ENCODE measurements at regions not wholly inside any gene's neighbourhood (a gene's known extent, or its start where the extent isn't known, plus 50 kb on each side); places are given as distances from the start of the nearest gene placed in this dataset.

GRCh38 chr1:72606216-72606810, 324.0 kb upstream of the NEGR1 start:
- DNase-seq (ENCODE audit: low spot score), result no peak
- Mint-ChIP-seq H3K27me3 (ENCODE audit: low read depth) (no peaks in the 10 kb centered on the region), H3K9me3 (no peaks in the 10 kb centered on the region), H3K36me3 (ENCODE audit: low read depth) (no peaks in the 10 kb centered on the region), H3K4me3 (no peak overlapping the region), H3K27ac (no peak overlapping the region), H3K4me1 (ENCODE audit: low read depth) (no peaks in the 10 kb centered on the region)

GRCh38 chr1:72601035-72601674, 318.8 kb upstream of the NEGR1 start:
- no peak overlapping the region for H3K4me3 Mint-ChIP-seq
- H3K27ac Mint-ChIP-seq, result no peak overlapping the region
- H3K27me3 Mint-ChIP-seq (ENCODE audit: low read depth), result no peaks in the 10 kb centered on the region
- H3K36me3 Mint-ChIP-seq (ENCODE audit: low read depth), result no peaks in the 10 kb centered on the region
- H3K4me1 Mint-ChIP-seq (ENCODE audit: low read depth), result no peaks in the 10 kb centered on the region
- DNase-seq (ENCODE audit: low spot score), result no peak
- H3K9me3 Mint-ChIP-seq, result no peaks in the 10 kb centered on the region

GRCh38 chr1:72586023-72586685, 303.8 kb upstream of the NEGR1 start:
- Mint-ChIP-seq H3K9me3 (no peaks in the 10 kb centered on the region), H3K27me3 (ENCODE audit: low read depth) (no peaks in the 10 kb centered on the region), H3K4me3 (no peak overlapping the region), H3K27ac (no peak overlapping the region), H3K36me3 (ENCODE audit: low read depth) (no peaks in the 10 kb centered on the region), H3K4me1 (ENCODE audit: low read depth) (no peaks in the 10 kb centered on the region)
- no peak for DNase-seq (ENCODE audit: low spot score)

GRCh38 chr1:72579629-72580028, 297.3 kb upstream of the NEGR1 start:
- H3K27ac Mint-ChIP-seq, result no peak overlapping the region
- H3K4me3 Mint-ChIP-seq, result no peak overlapping the region
- DNase-seq (ENCODE audit: low spot score), result no peak
- H3K4me1 Mint-ChIP-seq (ENCODE audit: low read depth), result no peaks in the 10 kb centered on the region
- no peaks in the 10 kb centered on the region for H3K36me3 Mint-ChIP-seq (ENCODE audit: low read depth)
- H3K9me3 Mint-ChIP-seq, result no peaks in the 10 kb centered on the region
- H3K27me3 Mint-ChIP-seq (ENCODE audit: low read depth), result no peaks in the 10 kb centered on the region

GRCh38 chr1:72570815-72571214, 288.5 kb upstream of the NEGR1 start:
- no peaks in the 10 kb centered on the region for H3K4me1 Mint-ChIP-seq (ENCODE audit: low read depth)
- no peaks in the 10 kb centered on the region for H3K27me3 Mint-ChIP-seq (ENCODE audit: low read depth)

GRCh38 chr1:72568113-72568512, 285.8 kb upstream of the NEGR1 start:
- Mint-ChIP-seq H3K4me1 (ENCODE audit: low read depth) (no peaks in the 10 kb centered on the region), H3K9me3 (no peaks in the 10 kb centered on the region), H3K27ac (no peak overlapping the region), H3K4me3 (no peak overlapping the region), H3K27me3 (ENCODE audit: low read depth) (no peaks in the 10 kb centered on the region), H3K36me3 (ENCODE audit: low read depth) (no peaks in the 10 kb centered on the region)
- no peak for DNase-seq (ENCODE audit: low spot score)

More at GRCh38 chr1:72570815-72571214, 288.5 kb upstream of the NEGR1 start:
- H3K4me3 Mint-ChIP-seq, result no peak overlapping the region
- H3K36me3 Mint-ChIP-seq (ENCODE audit: low read depth), result no peaks in the 10 kb centered on the region
- H3K27ac Mint-ChIP-seq, result no peak overlapping the region
- DNase-seq (ENCODE audit: low spot score), result no peak
- no peaks in the 10 kb centered on the region for H3K9me3 Mint-ChIP-seq

DNA sequence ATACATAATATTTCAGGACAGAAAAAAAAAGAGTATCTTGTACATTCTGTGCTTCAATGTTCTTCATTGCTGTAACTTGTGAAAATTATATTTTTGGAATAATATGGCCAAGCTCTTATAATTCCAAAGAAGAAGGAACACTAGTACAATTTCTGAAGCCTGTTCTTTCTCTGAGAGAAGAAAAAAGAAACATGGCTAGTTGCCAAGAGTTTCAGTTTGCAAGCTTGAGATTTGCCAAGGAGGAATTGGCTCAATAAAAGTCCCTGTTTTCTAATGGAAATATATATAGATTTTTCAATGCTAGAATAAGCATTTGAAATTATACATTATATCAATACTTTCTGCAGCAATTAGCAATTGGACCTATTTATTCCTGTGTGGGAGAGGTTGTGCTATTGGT, 285.2 kb upstream of the NEGR1 start:
- Mint-ChIP-seq H3K4me1 (ENCODE audit: low read depth) (no peaks in the 10 kb centered on the region), H3K27me3 (ENCODE audit: low read depth) (no peaks in the 10 kb centered on the region), H3K36me3 (ENCODE audit: low read depth) (no peaks in the 10 kb centered on the region), H3K9me3 (no peaks in the 10 kb centered on the region), H3K27ac (no peak overlapping the region), H3K4me3 (no peak overlapping the region)
- no peak for DNase-seq (ENCODE audit: low spot score)

- Mint-ChIP-seq H3K9me3 (no peaks in the 10 kb centered on the region), H3K36me3 (ENCODE audit: low read depth) (no peaks in the 10 kb centered on the region)
Measured at GRCh38 chr1:72564749-72565148, 282.4 kb upstream of the NEGR1 start.

DNA sequence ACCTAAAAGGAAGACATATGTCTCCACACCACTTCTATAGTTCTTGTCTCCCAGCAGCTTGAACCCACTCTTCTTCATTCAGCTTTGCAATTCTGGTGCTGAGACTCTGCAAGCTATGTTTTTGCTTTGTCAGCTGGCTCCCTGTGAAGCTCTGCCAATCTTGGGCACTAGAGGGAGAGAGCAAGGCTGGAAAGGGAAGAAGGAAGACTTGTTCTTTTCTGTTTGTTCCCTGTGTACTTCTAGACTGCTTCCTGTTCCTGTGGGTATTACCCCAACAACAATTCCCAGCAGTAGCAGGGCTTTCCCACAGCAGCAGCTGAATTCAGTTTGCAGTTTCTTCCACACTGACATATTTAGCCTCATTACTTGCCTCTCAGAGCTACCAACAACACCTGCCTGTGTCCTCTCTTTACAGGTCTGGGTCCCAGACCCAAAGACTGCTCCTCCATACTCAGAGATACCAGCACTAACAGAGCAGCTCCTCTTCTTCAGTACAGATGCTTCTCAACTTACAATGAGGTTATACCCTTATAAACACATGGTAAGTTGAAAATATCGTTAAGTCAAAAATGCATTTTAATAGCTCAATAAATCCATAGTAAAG, 275.2 kb upstream of the NEGR1 start:
- H3K36me3 Mint-ChIP-seq (ENCODE audit: low read depth), result no peaks in the 10 kb centered on the region
- no peaks in the 10 kb centered on the region for H3K4me1 Mint-ChIP-seq (ENCODE audit: low read depth)
- H3K9me3 Mint-ChIP-seq, result no peaks in the 10 kb centered on the region
- no peak overlapping the region for H3K27ac Mint-ChIP-seq
- no peak for DNase-seq (ENCODE audit: low spot score)
- H3K27me3 Mint-ChIP-seq (ENCODE audit: low read depth), result no peaks in the 10 kb centered on the region
- H3K4me3 Mint-ChIP-seq, result no peak overlapping the region

More at GRCh38 chr1:72564749-72565148, 282.4 kb upstream of the NEGR1 start:
- H3K4me3 Mint-ChIP-seq, result no peak overlapping the region
- no peak overlapping the region for H3K27ac Mint-ChIP-seq
- no peaks in the 10 kb centered on the region for H3K27me3 Mint-ChIP-seq (ENCODE audit: low read depth)
- H3K4me1 Mint-ChIP-seq (ENCODE audit: low read depth), result no peaks in the 10 kb centered on the region
- no peak for DNase-seq (ENCODE audit: low spot score)

DNA sequence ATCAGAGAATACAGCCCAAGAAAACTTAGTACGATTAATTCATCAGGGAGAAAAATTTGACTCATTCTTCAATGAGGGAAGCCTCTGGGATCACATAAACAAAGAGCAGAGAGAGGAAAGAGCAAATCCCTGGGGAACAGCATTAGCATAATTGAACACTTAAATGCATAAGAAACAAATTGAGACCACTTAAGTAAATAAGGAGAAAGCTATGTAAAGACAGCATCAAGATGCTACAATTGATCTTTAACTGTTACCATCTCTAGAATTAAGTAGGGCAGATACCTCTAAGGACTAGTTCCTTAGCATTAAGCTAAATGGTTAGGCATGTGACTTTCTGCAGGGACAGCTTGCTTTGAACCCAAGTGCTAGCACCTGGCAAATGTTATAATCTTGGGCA, 265.1 kb upstream of the NEGR1 start:
- H3K27ac Mint-ChIP-seq, result no peak overlapping the region
- no peaks in the 10 kb centered on the region for H3K27me3 Mint-ChIP-seq (ENCODE audit: low read depth)
- H3K36me3 Mint-ChIP-seq (ENCODE audit: low read depth), result no peaks in the 10 kb centered on the region
- no peak for DNase-seq (ENCODE audit: low spot score)
- H3K4me3 Mint-ChIP-seq, result no peak overlapping the region
- H3K9me3 Mint-ChIP-seq, result no peaks in the 10 kb centered on the region
- no peaks in the 10 kb centered on the region for H3K4me1 Mint-ChIP-seq (ENCODE audit: low read depth)

DNA sequence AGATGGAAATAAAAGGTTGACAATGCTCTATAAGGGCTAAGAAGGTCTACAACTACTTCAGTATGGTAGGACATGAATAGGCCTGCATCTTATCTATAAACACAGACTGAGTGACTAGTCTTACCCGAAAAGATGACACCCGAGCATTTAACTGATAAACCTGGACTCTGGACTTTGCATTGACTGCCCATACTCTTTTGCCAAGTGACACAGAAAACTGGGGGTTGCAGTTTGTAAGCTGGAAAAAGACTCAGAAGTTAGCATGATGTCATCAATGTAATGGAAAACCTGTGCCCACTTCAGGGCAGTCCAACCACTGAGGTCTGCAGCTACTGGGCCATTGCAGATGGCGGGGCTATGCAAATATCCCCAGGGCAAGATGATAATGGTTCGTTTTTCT, 258.3 kb upstream of the NEGR1 start:
- H3K9me3 Mint-ChIP-seq, result no peaks in the 10 kb centered on the region
- no peak overlapping the region for H3K4me3 Mint-ChIP-seq
- H3K27ac Mint-ChIP-seq, result no peak overlapping the region

GRCh38 chr1:72535470-72535869, 253.1 kb upstream of the NEGR1 start:
- H3K27ac Mint-ChIP-seq, result no peak overlapping the region
- no peak for DNase-seq (ENCODE audit: low spot score)
- H3K36me3 Mint-ChIP-seq (ENCODE audit: low read depth), result no peaks in the 10 kb centered on the region
- H3K27me3 Mint-ChIP-seq (ENCODE audit: low read depth), result no peaks in the 10 kb centered on the region
- H3K4me3 Mint-ChIP-seq, result no peak overlapping the region
- no peaks in the 10 kb centered on the region for H3K9me3 Mint-ChIP-seq
- H3K4me1 Mint-ChIP-seq (ENCODE audit: low read depth), result no peaks in the 10 kb centered on the region

More for the DNA sequence above, 258.3 kb upstream of the NEGR1 start:
- Mint-ChIP-seq H3K4me1 (ENCODE audit: low read depth) (no peaks in the 10 kb centered on the region), H3K36me3 (ENCODE audit: low read depth) (no peaks in the 10 kb centered on the region), H3K27me3 (ENCODE audit: low read depth) (no peaks in the 10 kb centered on the region)
- no peak for DNase-seq (ENCODE audit: low spot score)

- no peak overlapping the region for H3K27ac Mint-ChIP-seq
- DNase-seq (ENCODE audit: low spot score), result no peak
- no peak overlapping the region for H3K4me3 Mint-ChIP-seq
- H3K27me3 Mint-ChIP-seq (ENCODE audit: low read depth), result no peaks in the 10 kb centered on the region
- H3K36me3 Mint-ChIP-seq (ENCODE audit: low read depth), result no peaks in the 10 kb centered on the region
- no peaks in the 10 kb centered on the region for H3K9me3 Mint-ChIP-seq
- H3K4me1 Mint-ChIP-seq (ENCODE audit: low read depth), result no peaks in the 10 kb centered on the region
Measured at GRCh38 chr1:72530646-72531045, 248.3 kb upstream of the NEGR1 start.

DNA sequence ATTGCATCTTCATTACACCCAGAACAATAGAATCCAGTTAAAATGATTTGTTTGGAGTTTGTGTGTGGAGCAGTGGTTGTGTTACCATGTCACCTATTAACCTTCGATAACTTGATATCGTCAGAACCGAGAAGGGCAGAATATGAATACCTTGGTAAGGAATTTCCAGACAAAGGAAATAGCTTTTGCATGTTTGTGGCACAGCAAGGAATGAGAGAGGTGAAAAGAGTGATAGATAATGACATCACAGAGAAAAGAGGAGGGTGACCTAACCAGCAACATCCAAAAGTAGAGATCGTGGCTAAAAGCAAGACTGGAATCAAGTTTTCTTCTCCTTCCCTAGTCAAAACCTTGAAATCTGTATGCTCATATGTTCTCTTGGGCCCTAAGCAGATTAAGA, 244.6 kb upstream of the NEGR1 start:
- H3K27me3 Mint-ChIP-seq (ENCODE audit: low read depth), result no peaks in the 10 kb centered on the region
- no peaks in the 10 kb centered on the region for H3K9me3 Mint-ChIP-seq
- no peak overlapping the region for H3K4me3 Mint-ChIP-seq
- H3K27ac Mint-ChIP-seq, result no peak overlapping the region
- no peaks in the 10 kb centered on the region for H3K4me1 Mint-ChIP-seq (ENCODE audit: low read depth)
- no peak for DNase-seq (ENCODE audit: low spot score)
- H3K36me3 Mint-ChIP-seq (ENCODE audit: low read depth), result no peaks in the 10 kb centered on the region

Measured in T-helper 2 cell treated with Interferon-gamma antibody and Interleukin-4, amounts not matched to agents 5 μg/mL and 100 μg/mL, for 36 hours (primary cell).